Endothelial cell of umbilical vein (primary cell): ENCODE measurements at regions not wholly inside any gene's neighbourhood (a gene's known extent, or its start where the extent isn't known, plus 50 kb on each side); places are given as distances from the start of the nearest gene placed in this dataset.

Experiments used
- BruUV-seq: library from RNA; stranded (reverse); fragments of 400-500 nt; replicated peaks from 2 replicates; lab custom pipeline; 2021; lab: Mats Ljungman, UMichigan
- CTCF ChIA-PET: fragments of 300-600, 350-600 bp; sonication (Branson Sonifier 250); formaldehyde crosslinking; loops from one replicate; lab custom pipeline; 2021; ENCODE audit warnings: antibody characterized with exemption, inconsistent platforms; lab: Charles Lee
- POLR2A ChIA-PET: fragments of 300-600, 350-600 bp; sonication (Branson Sonifier 250); formaldehyde crosslinking; loops from one replicate; lab custom pipeline; 2021; ENCODE audit warnings: antibody characterized with exemption, inconsistent platforms; lab: Charles Lee
- DNase-seq: peaks from one replicate; pipeline ENCODE4 v3.0.0-alpha.2; 2011; ENCODE audit warnings: low read depth, low spot score
- FAIRE-seq: peaks from 2 replicates; lab custom pipeline; 2011; peaks lifted over from hg19 to GRCh38; lab: Jason Lieb, UNC
- H2AFZ ChIP-seq: 2 replicates; pipeline ENCODE4 v1.6.0; 2012; ENCODE audit warnings: low read depth, low read length, control low read depth, inconsistent platforms
- H3K27ac ChIP-seq: 2 replicates; pipeline ENCODE4 v1.5.1; 2011; ENCODE audit warnings: low read depth, mild to moderate bottlenecking, control low read depth, low read length, moderate library complexity; ENCODE audit not compliant: insufficient read depth
- H3K27me3 ChIP-seq, 2 experiments: 2 replicates each; pipeline versions ENCODE4 v1.6.0 to v1.6.1; 2011; ENCODE audit warnings: low read length in 2 of 2, mixed read lengths in 1 of 2; ENCODE audit not compliant: control insufficient read depth in 2 of 2, insufficient read depth in 2 of 2
- H3K36me3 ChIP-seq, 2 experiments: 2 replicates in 1 of 2; 3 replicates in 1 of 2; pipeline ENCODE4 v1.5.1; 2011; ENCODE audit warnings: low read length in 2 of 2, mild to moderate bottlenecking in 1 of 2, moderate library complexity in 1 of 2; ENCODE audit not compliant: control insufficient read depth in 2 of 2, insufficient read depth in 2 of 2; ENCODE audit errors: extremely low read depth in 1 of 2
- H3K4me1 ChIP-seq: 3 replicates; pipeline ENCODE4 v1.5.1; 2011; ENCODE audit warnings: mild to moderate bottlenecking, low read length; ENCODE audit not compliant: control insufficient read depth, insufficient read depth; ENCODE audit errors: extremely low read depth
- H3K4me2 ChIP-seq: 2 replicates; pipeline ENCODE4 v1.6.1; 2011; ENCODE audit warnings: low read length, control low read depth, mixed read lengths; ENCODE audit not compliant: insufficient read depth
- H3K4me3 ChIP-seq, 3 experiments: fragments of 200-600 bp in 1 of 3; sonication (generic), shearing (Covaris generic) in 1 of 3; replicated peaks in 1 of 3; 2 replicates each; pipeline ENCODE4 v1.5.1; 2011 to 2016; ENCODE audit warnings: control low read depth in 3 of 3, low read length in 3 of 3, mild to moderate bottlenecking in 2 of 3, inconsistent platforms in 1 of 3, low read depth in 1 of 3, moderate library complexity in 1 of 3; ENCODE audit not compliant: insufficient read depth in 1 of 3
- H3K79me2 ChIP-seq: 2 replicates; pipeline ENCODE4 v1.6.0; 2012; ENCODE audit warnings: low read length, inconsistent platforms; ENCODE audit not compliant: control insufficient read depth, insufficient read depth
- H3K9ac ChIP-seq: replicated peaks from 2 replicates; pipeline ENCODE3; 2011; ENCODE audit warnings: low read length, control low read depth; ENCODE audit not compliant: insufficient read depth; ENCODE audit errors: extremely low read depth
- H3K9me1 ChIP-seq: replicated peaks from 3 replicates; pipeline ENCODE4 v1.6.0; 2011; ENCODE audit warnings: mild to moderate bottlenecking, low read length; ENCODE audit not compliant: control insufficient read depth, insufficient read depth; ENCODE audit errors: extremely low read depth
- H3K9me3 ChIP-seq: replicated peaks from 2 replicates; pipeline ENCODE4 v1.5.1; 2012; ENCODE audit warnings: low read length, inconsistent platforms; ENCODE audit not compliant: control insufficient read depth, insufficient read depth
- H4K20me1 ChIP-seq: replicated peaks from 2 replicates; pipeline ENCODE3; 2011; ENCODE audit warnings: mild to moderate bottlenecking, low read length; ENCODE audit not compliant: control insufficient read depth, insufficient read depth; ENCODE audit errors: extremely low read depth
- EZH2 ChIP-seq: IDR thresholded peaks from 2 replicates; pipeline ENCODE4 v1.6.1; 2012; ENCODE audit warnings: borderline replicate concordance, low read depth, mild to moderate bottlenecking, moderate library complexity, low read length, inconsistent platforms; ENCODE audit not compliant: severe bottlenecking
- FOS ChIP-seq: IDR thresholded peaks from 2 replicates; pipeline ENCODE4 v1.6.1; 2011; ENCODE audit warnings: mild to moderate bottlenecking, low read length, moderate library complexity, borderline replicate concordance; ENCODE audit not compliant: insufficient read depth
- GATA2 ChIP-seq: IDR thresholded peaks from 2 replicates; pipeline ENCODE4 v1.7.0; 2011; ENCODE audit warnings: low read depth, mild to moderate bottlenecking, moderate library complexity, mixed read lengths, low read length; ENCODE audit not compliant: insufficient read length, insufficient read depth
- JUN ChIP-seq: IDR thresholded peaks from 2 replicates; pipeline ENCODE4 v1.6.1; 2011; ENCODE audit warnings: borderline replicate concordance, low read depth; ENCODE audit not compliant: insufficient read length, insufficient read depth
- MYC ChIP-seq: IDR thresholded peaks from one replicate; pipeline ENCODE4 v1.6.1; 2011; ENCODE audit warnings: mild to moderate bottlenecking, low read depth, low read length
- POLR2A ChIP-seq: IDR thresholded peaks from 2 replicates; pipeline ENCODE4 v1.6.1; 2012; ENCODE audit warnings: low read depth, mild to moderate bottlenecking, control low read depth, low read length
- POLR2AphosphoS5 ChIP-seq: IDR thresholded peaks from 2 replicates; pipeline ENCODE4 v1.6.1; 2012; ENCODE audit warnings: low read depth, mild to moderate bottlenecking, control low read depth, low read length, moderate library complexity; ENCODE audit not compliant: insufficient read depth
- dilution Hi-C: fragments of 300-500 bp; cut with MboI; formaldehyde crosslinking; loops from one replicate; pipeline ENCODE4 v1.15.0; 2019; ENCODE audit warnings: low sequenced_read_pairs; ENCODE audit not compliant: extremely low pct_ligation_motif_present
- intact Hi-C: fragments of 100-400 bp; cut with micrococcal nuclease; formaldehyde crosslinking; loops from one replicate; pipeline ENCODE4 v1.10.0; 2022
- TF ChIP-seq, protein P1 (sequence below): IDR thresholded peaks from 2 replicates; pipeline ENCODE4 v1.6.1; 2011; ENCODE audit not compliant: insufficient read depth, insufficient read length
- TF ChIP-seq, protein P2 (sequence below), 2 donors: IDR thresholded peaks; 1 replicate in 1 of 2; 2 replicates in 1 of 2; pipeline ENCODE4 v1.5.1; 2011; ENCODE audit warnings: low read length in 2 of 2, mild to moderate bottlenecking in 2 of 2, moderate library complexity in 2 of 2, control low read depth in 1 of 2, inconsistent platforms in 1 of 2, low read depth in 1 of 2; ENCODE audit not compliant: insufficient read depth in 1 of 2; ENCODE audit errors: extremely low read depth in 1 of 2

DNA sequence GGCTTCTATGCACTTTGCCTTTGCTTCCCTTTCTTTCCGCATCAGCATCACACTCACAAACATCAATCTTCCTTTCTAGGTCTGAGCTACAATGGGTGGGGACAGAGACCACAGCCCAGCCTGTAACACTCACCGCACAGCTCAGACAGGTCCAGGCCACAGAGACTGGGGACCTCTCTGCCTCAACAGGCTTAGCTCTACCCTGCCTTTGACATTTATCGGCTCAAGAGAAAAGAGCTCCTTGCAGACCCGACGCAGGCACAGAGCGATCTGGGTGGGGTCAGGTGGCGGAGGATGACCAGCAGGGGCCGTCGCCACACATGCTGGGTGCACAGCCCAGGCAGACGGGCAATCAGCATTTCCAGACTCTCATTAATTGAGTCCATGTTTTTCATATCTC is 837.3 kb downstream of the TBC1D22A start:
- POLR2A ChIA-PET, result no interaction called here
- H3K9me3 ChIP-seq, result peaks cover 12% of the 10 kb centered on the region
- DNase-seq, result no peak

GRCh38 chr22:47598864-47599263 is 836.4 kb downstream of the TBC1D22A start:
- dilution Hi-C loops (no loop called here), intact Hi-C loops (no loop called here)
- FAIRE-seq (no peak), DNase-seq (no peak)
- no peaks in the 10 kb centered on the region for H3K79me2 ChIP-seq
- no peak overlapping the region for H3K4me3 ChIP-seq
- no peaks in the 10 kb centered on the region for H3K27me3 ChIP-seq
- no peak overlapping the region for H3K9ac ChIP-seq
- H3K4me2 ChIP-seq, result no peak overlapping the region
- H3K4me1 ChIP-seq, result no peaks in the 10 kb centered on the region
- ChIA-PET CTCF (no interaction called here), POLR2A (no interaction called here)
- BruUV-seq, result no TSS peak
- no peaks in the 10 kb centered on the region for H3K9me1 ChIP-seq
- no peaks in the 10 kb centered on the region for H4K20me1 ChIP-seq
- TF ChIP-seq POLR2AphosphoS5 (no peak), GATA2 (no peak), JUN (no peak), EZH2 (no peak), FOS (no peak), POLR2A (no peak), MYC (no peak)
- TF ChIP-seq, protein P1, sequence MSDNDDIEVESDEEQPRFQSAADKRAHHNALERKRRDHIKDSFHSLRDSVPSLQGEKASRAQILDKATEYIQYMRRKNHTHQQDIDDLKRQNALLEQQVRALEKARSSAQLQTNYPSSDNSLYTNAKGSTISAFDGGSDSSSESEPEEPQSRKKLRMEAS, result no peak
- TF ChIP-seq, protein P2, sequence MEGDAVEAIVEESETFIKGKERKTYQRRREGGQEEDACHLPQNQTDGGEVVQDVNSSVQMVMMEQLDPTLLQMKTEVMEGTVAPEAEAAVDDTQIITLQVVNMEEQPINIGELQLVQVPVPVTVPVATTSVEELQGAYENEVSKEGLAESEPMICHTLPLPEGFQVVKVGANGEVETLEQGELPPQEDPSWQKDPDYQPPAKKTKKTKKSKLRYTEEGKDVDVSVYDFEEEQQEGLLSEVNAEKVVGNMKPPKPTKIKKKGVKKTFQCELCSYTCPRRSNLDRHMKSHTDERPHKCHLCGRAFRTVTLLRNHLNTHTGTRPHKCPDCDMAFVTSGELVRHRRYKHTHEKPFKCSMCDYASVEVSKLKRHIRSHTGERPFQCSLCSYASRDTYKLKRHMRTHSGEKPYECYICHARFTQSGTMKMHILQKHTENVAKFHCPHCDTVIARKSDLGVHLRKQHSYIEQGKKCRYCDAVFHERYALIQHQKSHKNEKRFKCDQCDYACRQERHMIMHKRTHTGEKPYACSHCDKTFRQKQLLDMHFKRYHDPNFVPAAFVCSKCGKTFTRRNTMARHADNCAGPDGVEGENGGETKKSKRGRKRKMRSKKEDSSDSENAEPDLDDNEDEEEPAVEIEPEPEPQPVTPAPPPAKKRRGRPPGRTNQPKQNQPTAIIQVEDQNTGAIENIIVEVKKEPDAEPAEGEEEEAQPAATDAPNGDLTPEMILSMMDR (IDR thresholded peaks at IDR 0.05; ENCODE audit: extremely low read depth in 1 of 2, insufficient read depth in 1 of 2, low read depth in 1 of 2, low read length in 2 of 2), result no peak
- no peaks in the 10 kb centered on the region for H3K36me3 ChIP-seq
- H2AFZ ChIP-seq, result no peak overlapping the region
- H3K9me3 ChIP-seq, result peaks cover 16% of the 10 kb centered on the region
- no peak overlapping the region for H3K27ac ChIP-seq

More for the DNA sequence above, 837.3 kb downstream of the TBC1D22A start:
- no TSS peak for BruUV-seq
- Histone ChIP-seq H3K36me3 (no peaks in the 10 kb centered on the region), H3K27ac (no peak overlapping the region), H3K4me3 (no peak overlapping the region), H4K20me1 (no peaks in the 10 kb centered on the region), H3K4me2 (no peak overlapping the region), H3K4me1 (no peaks in the 10 kb centered on the region), H3K9me1 (no peaks in the 10 kb centered on the region), H2AFZ (no peak overlapping the region), H3K79me2 (no peaks in the 10 kb centered on the region), H3K27me3 (no peaks in the 10 kb centered on the region), H3K9ac (no peak overlapping the region)
- CTCF ChIA-PET, result no interaction called here
- intact Hi-C loops (no loop called here), dilution Hi-C loops (no loop called here)
- FAIRE-seq, result no peak
- TF ChIP-seq, protein P1, result no peak
- TF ChIP-seq MYC, result no peak
- no peak for TF ChIP-seq POLR2A
- TF ChIP-seq GATA2, result no peak
- TF ChIP-seq POLR2AphosphoS5, result no peak
- no peak for TF ChIP-seq JUN
- TF ChIP-seq FOS, result no peak
